Right atrium auricular region (tissue), 2 donors: ENCODE measurements at regions not wholly inside any gene's neighbourhood (a gene's known extent, or its start where the extent isn't known, plus 50 kb on each side); places are given as distances from the start of the nearest gene placed in this dataset.

Source experiments
- DNase-seq: peaks from one replicate; pipeline ENCODE4 v3.0.0-alpha.2; 2019; ENCODE audit warnings: low spot score
- H3K27ac ChIP-seq, 2 donors: fragments of 200-600 bp; sonication (generic); 1 replicate in 1 of 2; 2 replicates in 1 of 2; pipeline ENCODE4 v1.5.1; 2016 to 2019
- H3K27me3 ChIP-seq, 2 donors: fragments of 200-600 bp; sonication (generic); one replicate each; pipeline versions ENCODE4 v1.5.1 to v1.6.0; 2017 to 2019
- H3K36me3 ChIP-seq: fragments of 200-600 bp; sonication (generic); one replicate; pipeline ENCODE4 v1.5.1; 2016
- H3K4me1 ChIP-seq, 2 donors: fragments of 200-600 bp; sonication (generic); one replicate each; pipeline versions ENCODE4 v1.5.1 to v1.6.0; 2017 to 2019
- H3K4me3 ChIP-seq, 2 donors: fragments of 200-600 bp; sonication (generic); 1 replicate in 1 of 2; 2 replicates in 1 of 2; pipeline ENCODE4 v1.5.1; 2017 to 2019; ENCODE audit warnings: mild to moderate bottlenecking in 1 of 2, moderate library complexity in 1 of 2
- H3K9me3 ChIP-seq, 2 donors: fragments of 200-600 bp; sonication (generic); one replicate each; pipeline ENCODE4 v1.5.1; 2019
- CTCF ChIP-seq, 2 donors: fragments of 200-600 bp; sonication (generic); IDR thresholded peaks; one replicate each; pipeline ENCODE4 v1.5.1; 2019; ENCODE audit warnings: antibody characterized with exemption in 2 of 2

DNA sequence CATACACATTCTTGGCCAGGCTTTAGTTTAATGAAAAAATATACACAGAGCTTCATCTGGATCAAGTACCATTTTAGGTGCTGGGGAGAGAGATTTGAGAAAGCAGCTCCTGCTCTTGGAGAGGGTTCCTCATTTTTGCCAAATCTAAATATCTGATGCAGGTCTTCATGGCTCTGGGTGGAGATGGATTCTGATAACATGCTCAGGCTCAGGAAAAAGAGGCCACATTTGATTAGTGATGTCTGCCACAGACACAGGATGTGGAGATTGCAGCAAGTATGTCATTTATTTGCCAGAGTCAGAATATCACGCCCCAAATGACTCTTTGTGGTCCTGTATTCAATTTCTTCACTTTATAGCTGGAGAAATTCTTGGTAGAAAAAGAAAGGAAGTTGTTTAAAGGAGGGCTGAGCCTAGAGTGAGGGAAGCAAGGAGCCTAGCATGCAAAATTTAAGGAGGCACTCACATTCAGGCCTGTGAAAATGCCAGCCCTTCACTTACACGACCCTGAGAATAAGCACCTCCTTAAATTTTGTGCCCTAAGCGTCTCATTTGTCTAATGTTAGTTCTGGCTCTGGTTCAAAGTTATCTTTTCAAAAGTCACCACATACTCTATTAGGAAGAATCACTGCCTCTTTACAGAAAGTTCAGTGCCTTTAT lies 492.9 kb upstream of the TBX3 start:
- H3K4me3 ChIP-seq, result no peak overlapping the region
- no peaks in the 10 kb centered on the region for H3K4me1 ChIP-seq
- H3K9me3 ChIP-seq, result no peaks in the 10 kb centered on the region
- no peaks in the 10 kb centered on the region for H3K36me3 ChIP-seq
- no peak overlapping the region for H3K27ac ChIP-seq
- H3K27me3 ChIP-seq, result no peaks in the 10 kb centered on the region
- TF ChIP-seq CTCF (IDR thresholded peaks at IDR 0.05), result no peak
- DNase-seq, result no peak

GRCh38 chr12:115174920-115175319 lies 490.9 kb upstream of the TBX3 start:
- no peak for DNase-seq
- H3K36me3 ChIP-seq, result no peaks in the 10 kb centered on the region
- TF ChIP-seq CTCF (IDR thresholded peaks at IDR 0.05), result no peak
- no peak overlapping the region for H3K4me3 ChIP-seq
- no peak overlapping the region for H3K27ac ChIP-seq
- no peaks in the 10 kb centered on the region for H3K27me3 ChIP-seq
- H3K9me3 ChIP-seq, result no peaks in the 10 kb centered on the region
- no peaks in the 10 kb centered on the region for H3K4me1 ChIP-seq

- H3K27ac ChIP-seq, result no peak overlapping the region
- no peak overlapping the region for H3K4me3 ChIP-seq
Observed at GRCh38 chr12:115172521-115172920, 488.5 kb upstream of the TBX3 start.

GRCh38 chr12:115169981-115170380 lies 486.0 kb upstream of the TBX3 start:
- no peak for TF ChIP-seq CTCF (IDR thresholded peaks at IDR 0.05)
- Histone ChIP-seq H3K27me3 (no peaks in the 10 kb centered on the region), H3K4me1 (no peaks in the 10 kb centered on the region), H3K9me3 (no peaks in the 10 kb centered on the region), H3K36me3 (no peaks in the 10 kb centered on the region), H3K27ac (no peak overlapping the region), H3K4me3 (no peak overlapping the region)
- DNase-seq, result no peak

More at GRCh38 chr12:115172521-115172920, 488.5 kb upstream of the TBX3 start:
- Histone ChIP-seq H3K9me3 (no peaks in the 10 kb centered on the region), H3K4me1 (no peaks in the 10 kb centered on the region), H3K36me3 (no peaks in the 10 kb centered on the region), H3K27me3 (no peaks in the 10 kb centered on the region)
- no peak for DNase-seq
- TF ChIP-seq CTCF (IDR thresholded peaks at IDR 0.05), result no peak

- TF ChIP-seq CTCF (IDR thresholded peaks at IDR 0.05), result peak in 1 of 2 donors; percentile 38
- DNase-seq, result no peak
- Histone ChIP-seq H3K27me3 (no peaks in the 10 kb centered on the region), H3K27ac (no peak overlapping the region), H3K4me3 (no peak overlapping the region), H3K9me3 (no peaks in the 10 kb centered on the region), H3K36me3 (no peaks in the 10 kb centered on the region), H3K4me1 (no peaks in the 10 kb centered on the region)
Observed at GRCh38 chr12:115166698-115167315, 482.8 kb upstream of the TBX3 start.

DNA sequence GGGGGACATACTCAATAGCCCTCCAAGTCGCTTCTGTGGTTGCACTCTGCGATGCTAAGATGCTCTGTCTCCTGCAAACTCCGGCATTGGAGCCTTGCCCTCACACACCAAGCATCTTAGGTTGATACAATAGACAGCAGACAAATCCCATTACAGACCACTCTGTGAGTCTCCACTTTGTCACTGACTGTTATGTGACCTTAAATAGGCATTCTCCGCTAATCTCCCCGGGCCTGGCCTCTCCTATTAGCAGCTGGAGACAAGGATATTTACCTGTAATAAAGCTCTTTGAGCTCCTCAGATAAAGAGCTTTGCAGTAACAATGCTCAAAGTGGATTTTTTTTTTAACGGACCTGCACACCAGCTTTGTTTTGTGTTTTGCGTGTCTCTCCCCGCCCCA lies 479.7 kb upstream of the TBX3 start:
- Histone ChIP-seq H3K4me3 (no peak overlapping the region), H3K27ac (no peak overlapping the region), H3K9me3 (no peaks in the 10 kb centered on the region), H3K4me1 (no peaks in the 10 kb centered on the region), H3K27me3 (no peaks in the 10 kb centered on the region), H3K36me3 (no peaks in the 10 kb centered on the region)
- no peak for TF ChIP-seq CTCF (IDR thresholded peaks at IDR 0.05)
- DNase-seq, result no peak
